Superior temporal gyrus (tissue), 1 donor: ENCODE measurements at regions not wholly inside any gene's neighbourhood (a gene's known extent, or its start where the extent isn't known, plus 50 kb on each side); places are given as distances from the start of the nearest gene placed in this dataset.
A peak's percentile ranks its signal among the peaks of the same experiment; 100 is the strongest.
"Not testable (repeated sequence)": the region's sequence is repeated elsewhere in the genome, so short reads cannot be mapped to it uniquely, and the experiment has no call there.

Experiments used
- DNase-seq: peaks from one replicate; pipeline ENCODE4 v3.0.0-alpha.2; 2016; ENCODE audit errors: extremely low spot score

GRCh38 chr10:63783882-63784281, 262.7 kb downstream of the REEP3 start:
- no peak for DNase-seq

GRCh38 chr10:63788152-63788821, 267.1 kb downstream of the REEP3 start:
- no peak for DNase-seq

- no peak for DNase-seq
Measured at GRCh38 chr10:63795094-63795860, 274.1 kb downstream of the REEP3 start.

GRCh38 chr10:63798599-63799498, 277.6 kb downstream of the REEP3 start:
- no peak for DNase-seq

- DNase-seq = no peak
Measured at GRCh38 chr10:63799521-63800300, 278.5 kb downstream of the REEP3 start.

GRCh38 chr10:63801166-63801565, 280.0 kb downstream of the REEP3 start:
- DNase-seq = no peak

- no peak for DNase-seq
Measured at GRCh38 chr10:63806330-63806729, 285.1 kb downstream of the REEP3 start.

GRCh38 chr10:63812501-63812900, 291.3 kb downstream of the REEP3 start:
- DNase-seq = no peak

GRCh38 chr10:63819753-63820329, 298.6 kb downstream of the REEP3 start:
- peak; percentile 70 for DNase-seq

- DNase-seq = no peak
Measured at GRCh38 chr10:63822496-63822895, 301.3 kb downstream of the REEP3 start.

GRCh38 chr10:63825111-63825510, 303.9 kb downstream of the REEP3 start:
- no peak for DNase-seq

- DNase-seq = no peak
Measured at GRCh38 chr10:63825766-63826165, 304.6 kb downstream of the REEP3 start.

GRCh38 chr10:63827018-63827417, 305.8 kb downstream of the REEP3 start:
- DNase-seq = not testable (repeated sequence)

GRCh38 chr10:63829020-63829419, 307.8 kb downstream of the REEP3 start:
- DNase-seq = no peak

- DNase-seq = no peak
Measured at GRCh38 chr10:63829573-63830149, 308.5 kb downstream of the REEP3 start.

- DNase-seq = no peak
Measured at GRCh38 chr10:63832686-63833085, 311.5 kb downstream of the REEP3 start.

- DNase-seq = no peak
Measured at GRCh38 chr10:63833411-63834060, 312.3 kb downstream of the REEP3 start.

- DNase-seq = no peak
Measured at GRCh38 chr10:63836666-63837442, 315.7 kb downstream of the REEP3 start.

GRCh38 chr10:63841761-63842160, 320.6 kb downstream of the REEP3 start:
- no peak for DNase-seq
